Putamen (tissue), 1 donor: ENCODE measurements at regions not wholly inside any gene's neighbourhood (a gene's known extent, or its start where the extent isn't known, plus 50 kb on each side); places are given as distances from the start of the nearest gene placed in this dataset.
"Not testable (repeated sequence)": the region's sequence is repeated elsewhere in the genome, so short reads cannot be mapped to it uniquely, and the experiment has no call there.

ENCODE experiments used
- DNase-seq: peaks from one replicate; pipeline ENCODE4 v3.0.0-alpha.2; 2016; ENCODE audit warnings: low spot score

- DNase-seq: not testable (repeated sequence)
These were observed 250.0 kb upstream of the CTNNB1 start for GRCh38 chr3:40949347-40949746.

DNA sequence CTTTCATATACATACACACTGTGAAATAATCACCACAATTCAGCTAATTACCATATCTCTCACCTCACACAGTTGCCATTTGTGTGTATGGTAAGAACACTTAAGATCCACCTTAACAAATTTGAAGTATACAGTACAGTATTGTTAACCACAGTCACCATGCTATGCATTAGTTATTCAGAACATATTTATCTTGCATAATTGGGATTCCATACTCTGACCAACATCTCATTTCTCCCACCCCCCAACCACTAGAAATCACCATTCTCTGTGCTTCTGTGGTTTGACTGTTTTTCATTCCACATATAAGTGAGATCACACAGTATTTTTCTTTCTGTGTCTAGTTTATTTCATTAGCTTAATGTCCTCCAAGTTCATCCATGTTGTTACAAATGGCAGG, 247.7 kb upstream of the CTNNB1 start:
- DNase-seq: no peak

- DNase-seq: no peak
These were observed 238.0 kb upstream of the CTNNB1 start for GRCh38 chr3:40961104-40961857.

- no peak for DNase-seq
These were observed 236.6 kb upstream of the CTNNB1 start for GRCh38 chr3:40962721-40963120.

- no peak for DNase-seq
These were observed 230.6 kb upstream of the CTNNB1 start for GRCh38 chr3:40968666-40969065.

DNA sequence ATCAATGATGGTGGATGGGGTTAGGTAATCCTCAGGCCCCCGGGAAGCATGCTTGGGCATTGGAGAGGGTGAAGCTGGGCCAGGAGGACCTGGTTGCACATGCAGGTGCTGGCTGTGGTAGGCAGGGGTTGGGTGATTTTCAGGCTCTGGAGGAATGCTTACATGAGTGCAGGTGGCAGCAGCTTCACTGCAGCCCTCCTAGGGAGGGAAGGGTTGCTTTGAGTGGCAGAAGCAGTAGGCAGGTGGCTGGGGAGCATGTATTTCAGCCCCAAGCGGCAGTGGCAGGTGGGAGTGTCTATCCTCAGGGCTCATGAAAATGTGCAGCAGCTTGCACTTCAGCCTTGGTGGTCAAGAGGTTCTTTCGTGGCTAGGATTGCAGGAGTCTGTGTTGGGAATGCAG, 230.0 kb upstream of the CTNNB1 start:
- no peak for DNase-seq

GRCh38 chr3:40969756-40970466, 229.4 kb upstream of the CTNNB1 start:
- no peak for DNase-seq

- DNase-seq: peak; percentile 43
These were observed 227.8 kb upstream of the CTNNB1 start for GRCh38 chr3:40971191-40972168.

DNA sequence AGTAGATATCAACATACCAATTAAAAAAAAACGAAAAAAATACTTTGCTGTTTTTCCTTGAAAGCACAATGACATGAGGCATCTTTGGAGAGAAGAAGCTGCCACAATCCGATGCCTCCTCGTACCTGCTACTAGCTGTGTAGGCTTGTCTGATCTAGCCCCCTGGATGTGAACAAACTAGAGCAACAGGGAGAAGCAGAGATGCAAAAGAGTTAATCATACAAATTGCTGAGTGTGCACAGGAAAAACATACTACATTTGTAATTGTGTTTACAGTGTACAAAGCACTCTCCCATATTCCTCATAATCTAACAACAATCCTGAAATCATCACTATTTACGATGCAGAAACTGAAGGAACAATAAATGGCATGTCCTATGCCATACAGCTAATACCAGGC, 227.0 kb upstream of the CTNNB1 start:
- DNase-seq: no peak

DNA sequence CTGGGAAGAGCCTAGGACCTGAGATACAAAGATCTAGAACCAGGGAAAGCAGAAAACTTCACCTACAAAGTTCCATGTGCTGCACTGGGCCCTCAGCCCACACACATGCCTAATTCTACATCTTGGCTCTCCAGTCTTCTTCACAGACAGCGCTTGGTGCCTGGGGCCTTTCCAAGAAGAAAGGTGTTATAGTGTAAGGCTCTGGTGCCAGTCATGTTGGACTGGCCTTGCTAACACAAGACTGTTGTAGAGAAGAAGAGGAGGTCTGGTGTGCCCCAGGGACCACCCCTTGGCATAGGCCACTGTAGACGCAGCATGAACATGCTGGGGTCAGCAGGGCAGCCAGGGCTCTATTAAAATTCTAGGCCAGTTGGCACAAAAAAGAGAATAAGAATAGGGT, 226.2 kb upstream of the CTNNB1 start:
- no peak for DNase-seq

DNA sequence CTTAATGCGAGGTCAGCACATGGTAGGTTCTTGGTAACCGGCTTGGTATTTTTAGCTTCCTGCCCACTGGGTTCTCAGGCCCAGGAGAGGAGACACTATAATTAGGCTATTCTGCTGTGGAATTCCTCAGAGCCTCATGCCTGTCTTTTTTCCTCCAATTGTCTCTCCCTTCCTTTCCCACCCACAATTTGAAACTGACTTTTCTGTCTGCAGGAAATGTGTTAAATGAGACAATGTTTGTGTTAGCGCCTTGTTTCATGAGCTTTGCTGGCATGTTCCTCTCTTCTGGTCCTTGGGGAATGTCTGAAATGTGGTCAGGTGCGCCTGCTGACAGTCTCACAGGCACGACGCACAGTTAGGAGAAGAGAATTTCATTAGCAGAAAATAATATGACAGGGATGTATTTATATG, 223.6 kb upstream of the CTNNB1 start:
- DNase-seq: no peak

DNA sequence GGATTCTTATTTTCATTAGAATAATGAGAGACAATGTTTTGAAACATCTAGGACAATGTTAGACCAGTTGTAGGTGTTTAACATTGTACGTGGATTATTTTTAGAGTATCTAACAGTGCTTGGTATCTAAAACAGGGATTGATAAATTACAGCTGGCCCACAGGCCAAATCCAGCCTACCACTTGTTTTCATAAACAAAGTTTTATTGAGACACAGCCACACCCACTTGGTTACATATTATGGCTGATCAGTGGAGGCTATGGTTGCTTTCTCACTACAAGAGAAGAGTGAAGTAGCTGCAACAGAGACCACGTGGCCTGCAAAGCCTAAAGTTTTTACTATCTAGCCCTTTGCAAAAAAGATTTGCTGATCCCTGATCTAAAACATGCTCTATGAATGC, 223.1 kb upstream of the CTNNB1 start:
- DNase-seq: no peak

DNA sequence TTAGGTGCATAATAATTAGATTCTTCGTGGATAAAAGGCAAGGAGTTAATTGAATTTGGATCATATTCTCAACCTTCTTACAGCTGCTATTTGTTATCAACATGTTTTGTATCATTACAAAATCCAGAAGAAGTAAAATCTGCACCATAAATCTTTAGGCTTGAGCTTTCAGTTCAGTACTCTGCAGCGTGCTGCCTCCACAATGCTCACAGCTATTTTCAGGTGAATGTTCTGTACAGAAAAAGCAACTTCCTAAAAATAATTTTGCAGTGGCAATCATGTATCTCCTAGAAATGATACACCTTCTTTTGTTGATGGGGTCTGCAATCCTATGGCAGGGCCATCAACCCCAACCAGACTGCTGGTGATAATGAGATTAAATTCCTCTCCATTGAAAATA, 220.9 kb upstream of the CTNNB1 start:
- DNase-seq: no peak

DNA sequence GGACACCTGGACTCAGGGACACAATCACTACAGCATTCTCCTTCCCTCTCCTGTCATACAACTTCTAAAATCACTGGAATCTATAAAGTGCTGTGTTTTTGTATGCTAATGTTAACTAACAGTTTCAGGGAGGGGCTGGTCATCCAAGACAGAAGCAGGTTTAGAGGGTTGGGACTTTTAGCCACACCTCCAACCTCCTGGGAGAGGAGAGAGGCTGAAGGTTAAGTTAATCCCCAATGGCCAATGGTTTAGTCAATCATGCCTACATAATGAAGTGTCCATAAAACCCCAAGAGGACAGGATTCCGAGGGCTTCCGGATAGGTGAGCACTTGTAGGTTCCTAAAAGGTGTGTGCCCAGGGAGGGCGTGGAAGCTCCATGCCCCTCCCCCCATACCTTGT, 219.3 kb upstream of the CTNNB1 start:
- no peak for DNase-seq

DNA sequence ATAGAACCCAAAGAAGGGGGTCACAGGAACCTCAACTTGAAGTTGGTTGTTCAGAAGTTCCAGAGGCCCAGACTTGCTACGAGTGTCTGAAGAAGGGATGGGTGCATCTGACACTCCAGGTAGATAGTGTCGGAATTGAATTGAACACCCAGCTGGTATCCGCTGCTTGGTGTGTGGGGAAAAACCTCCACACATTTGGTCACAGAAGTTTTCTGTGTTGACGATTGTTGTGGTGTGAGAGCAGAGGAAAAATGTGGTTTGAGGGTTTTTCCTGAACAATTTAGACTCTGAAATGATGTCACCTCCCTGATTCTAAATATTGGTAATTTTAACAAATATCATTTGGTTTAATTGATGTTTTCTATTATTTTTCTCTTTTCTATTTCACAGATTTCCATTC, 218.8 kb upstream of the CTNNB1 start:
- DNase-seq: no peak

GRCh38 chr3:40985195-40985594, 214.1 kb upstream of the CTNNB1 start:
- no peak for DNase-seq

GRCh38 chr3:40988468-40988867, 210.8 kb upstream of the CTNNB1 start:
- no peak for DNase-seq

GRCh38 chr3:40989141-40990061, 209.9 kb upstream of the CTNNB1 start:
- DNase-seq: no peak

GRCh38 chr3:40990062-40990456, 209.2 kb upstream of the CTNNB1 start:
- DNase-seq: no peak

- DNase-seq: no peak
These were observed 207.3 kb upstream of the CTNNB1 start for GRCh38 chr3:40992023-40992422.

- no peak for DNase-seq
These were observed 204.7 kb upstream of the CTNNB1 start for GRCh38 chr3:40994611-40995010.
